Liver (tissue), 3 donors: ENCODE measurements at regions not wholly inside any gene's neighbourhood (a gene's known extent, or its start where the extent isn't known, plus 50 kb on each side); places are given as distances from the start of the nearest gene placed in this dataset.

Experiments used
- ATF3 ChIP-seq: IDR thresholded peaks from 2 replicates; pipeline ENCODE4 v1.6.1; 2016; ENCODE audit warnings: antibody characterized with exemption
- CTCF ChIP-seq: fragments of 150-350 bp; IDR thresholded peaks from 2 replicates; pipeline ENCODE4 v1.5.1; 2017; ENCODE audit warnings: improper control_type of control experiment, low read depth, low read length; ENCODE audit not compliant: missing input control
- FOXA1 ChIP-seq: IDR thresholded peaks from 2 replicates; pipeline ENCODE4 v1.6.1; 2016; ENCODE audit warnings: antibody characterized with exemption
- GABPA ChIP-seq, 2 donors: IDR thresholded peaks in 1 of 2; conservative IDR thresholded peaks in 1 of 2; 2 replicates each; pipeline ENCODE4 v1.6.1; 2016; ENCODE audit warnings: antibody characterized with exemption in 2 of 2, mild to moderate bottlenecking in 1 of 2, moderate library complexity in 1 of 2
- HNF4A ChIP-seq, 2 donors: conservative IDR thresholded peaks; 2 replicates each; pipeline ENCODE4 v1.6.1; 2016; ENCODE audit warnings: antibody characterized with exemption in 2 of 2, mild to moderate bottlenecking in 2 of 2
- JUND ChIP-seq, 2 donors: IDR thresholded peaks; 2 replicates each; pipeline ENCODE4 v1.6.1; 2016; ENCODE audit warnings: antibody characterized with exemption in 2 of 2
- MAX ChIP-seq: IDR thresholded peaks from 2 replicates; pipeline ENCODE4 v1.6.1; 2016; ENCODE audit warnings: antibody characterized with exemption
- NR2F2 ChIP-seq: IDR thresholded peaks from 2 replicates; pipeline ENCODE4 v1.6.1; 2016; ENCODE audit warnings: antibody characterized with exemption
- RAD21 ChIP-seq, 2 donors: IDR thresholded peaks; 2 replicates each; pipeline ENCODE4 v1.6.1; 2016; ENCODE audit warnings: antibody characterized with exemption in 2 of 2, mild to moderate bottlenecking in 2 of 2
- REST ChIP-seq: IDR thresholded peaks from 2 replicates; pipeline ENCODE4 v1.6.1; 2016; ENCODE audit warnings: antibody characterized with exemption, mild to moderate bottlenecking
- SP1 ChIP-seq: IDR thresholded peaks from 2 replicates; pipeline ENCODE4 v1.6.1; 2018; ENCODE audit warnings: antibody characterized with exemption, mild to moderate bottlenecking
- TAF1 ChIP-seq: conservative IDR thresholded peaks from 2 replicates; pipeline ENCODE4 v1.6.1; 2016; ENCODE audit warnings: antibody characterized with exemption, mild to moderate bottlenecking
- YY1 ChIP-seq: IDR thresholded peaks from 2 replicates; pipeline ENCODE4 v1.6.1; 2016; ENCODE audit warnings: antibody characterized with exemption, mild to moderate bottlenecking
- ZBTB33 ChIP-seq: IDR thresholded peaks from 2 replicates; pipeline ENCODE4 v1.6.1; 2016; ENCODE audit warnings: antibody characterized with exemption
- donor health status: healthy.
- donor health status: healthy.

- TF ChIP-seq CTCF (no peak), YY1 (no peak), GABPA (IDR thresholded peaks at IDR 0.05 in 1 of 2, conservative IDR thresholded peaks at IDR 0.05 in 1 of 2) (no peak), SP1 (no peak), FOXA1 (no peak), REST (no peak), TAF1 (no peak), ZBTB33 (no peak), RAD21 (IDR thresholded peaks at IDR 0.05) (no peak), MAX (no peak), HNF4A (conservative IDR thresholded peaks at IDR 0.05) (no peak), JUND (IDR thresholded peaks at IDR 0.05) (no peak), NR2F2 (no peak), ATF3 (no peak)
Observed at GRCh38 chr2:217101972-217102371, 242.1 kb upstream of the TNP1 start.
